ENCODE measurements at regions not wholly inside any gene's neighbourhood (a gene's known extent, or its start where the extent isn't known, plus 50 kb on each side); places are given as distances from the start of the nearest gene placed in this dataset.
"Not testable (repeated sequence)": the region's sequence is repeated elsewhere in the genome, so short reads cannot be mapped to it uniquely, and the experiment has no call there.

GRCh38 chr2:117308861-117309770 lies 505.4 kb upstream of the DDX18 start:
- DNase-seq (ENCODE audit: low read depth in 6 of 9, low spot score in 9 of 9), result no peak
- 86% methylated on average over 7 of the region's 7 CpGs for WGBS

GRCh38 chr2:117321816-117322215 lies 492.7 kb upstream of the DDX18 start:
- no peaks in the 10 kb centered on the region for H3K36me3 ChIP-seq (ENCODE audit: control insufficient read depth in 2 of 2, insufficient read depth in 2 of 2, low read length in 1 of 2)
- H3K27ac ChIP-seq (ENCODE audit: low read depth in 1 of 2, low read length in 1 of 2), result no peak overlapping the region
- H3K4me1 ChIP-seq (ENCODE audit: control insufficient read depth in 2 of 2, insufficient read depth in 2 of 2, low read length in 2 of 2), result no peaks in the 10 kb centered on the region
- H3K27me3 ChIP-seq (ENCODE audit: control insufficient read depth in 2 of 2, insufficient read depth in 1 of 2, low read length in 1 of 2), result no peaks in the 10 kb centered on the region
- WGBS, result 80% methylated on average over 2 of the region's 2 CpGs
- DNase-seq (ENCODE audit: low read depth in 6 of 9, low spot score in 9 of 9), result no peak
- no peak overlapping the region for H3K4me3 ChIP-seq (ENCODE audit: low read length in 2 of 2)
- H3K9me3 ChIP-seq (ENCODE audit: control insufficient read depth in 2 of 2, insufficient read depth in 1 of 2, low read length in 1 of 2), result no peaks in the 10 kb centered on the region

More at GRCh38 chr2:117308861-117309770, 505.4 kb upstream of the DDX18 start:
- Histone ChIP-seq H3K27me3 (ENCODE audit: control insufficient read depth in 2 of 2, insufficient read depth in 1 of 2, low read length in 1 of 2) (no peaks in the 10 kb centered on the region), H3K4me3 (ENCODE audit: low read length in 2 of 2) (no peak overlapping the region), H3K36me3 (ENCODE audit: control insufficient read depth in 2 of 2, insufficient read depth in 2 of 2, low read length in 1 of 2) (no peaks in the 10 kb centered on the region), H3K9me3 (ENCODE audit: control insufficient read depth in 2 of 2, insufficient read depth in 1 of 2, low read length in 1 of 2) (no peaks in the 10 kb centered on the region), H3K27ac (ENCODE audit: low read depth in 1 of 2, low read length in 1 of 2) (no peak overlapping the region), H3K4me1 (ENCODE audit: control insufficient read depth in 2 of 2, insufficient read depth in 2 of 2, low read length in 2 of 2) (no peaks in the 10 kb centered on the region)

GRCh38 chr2:117323331-117323730 lies 491.2 kb upstream of the DDX18 start:
- H3K36me3 ChIP-seq (ENCODE audit: control insufficient read depth in 2 of 2, insufficient read depth in 2 of 2, low read length in 1 of 2), result no peaks in the 10 kb centered on the region
- WGBS, result 70% methylated on average over 8 of the region's 8 CpGs
- no peak overlapping the region for H3K4me3 ChIP-seq (ENCODE audit: low read length in 2 of 2)
- no peak for DNase-seq (ENCODE audit: low read depth in 6 of 9, low spot score in 9 of 9)
- H3K9me3 ChIP-seq (ENCODE audit: control insufficient read depth in 2 of 2, insufficient read depth in 1 of 2, low read length in 1 of 2), result no peaks in the 10 kb centered on the region
- no peak overlapping the region for H3K27ac ChIP-seq (ENCODE audit: low read depth in 1 of 2, low read length in 1 of 2)
- no peaks in the 10 kb centered on the region for H3K4me1 ChIP-seq (ENCODE audit: control insufficient read depth in 2 of 2, insufficient read depth in 2 of 2, low read length in 2 of 2)
- no peaks in the 10 kb centered on the region for H3K27me3 ChIP-seq (ENCODE audit: control insufficient read depth in 2 of 2, insufficient read depth in 1 of 2, low read length in 1 of 2)

GRCh38 chr2:117330641-117331040 lies 483.9 kb upstream of the DDX18 start:
- 93% methylated on average over 4 of the region's 4 CpGs for WGBS
- no peak for DNase-seq (ENCODE audit: low read depth in 6 of 9, low spot score in 9 of 9)

GRCh38 chr2:117335967-117336366 lies 478.5 kb upstream of the DDX18 start:
- H3K27ac ChIP-seq (ENCODE audit: low read depth in 1 of 2, low read length in 1 of 2), result no peak overlapping the region
- DNase-seq (ENCODE audit: low read depth in 6 of 9, low spot score in 9 of 9), result no peak
- H3K4me3 ChIP-seq (ENCODE audit: low read length in 2 of 2), result no peak overlapping the region
- H3K9me3 ChIP-seq (ENCODE audit: control insufficient read depth in 2 of 2, insufficient read depth in 1 of 2, low read length in 1 of 2), result no peaks in the 10 kb centered on the region
- no peaks in the 10 kb centered on the region for H3K36me3 ChIP-seq (ENCODE audit: control insufficient read depth in 2 of 2, insufficient read depth in 2 of 2, low read length in 1 of 2)
- WGBS, result 95% methylated on average over 3 of the region's 3 CpGs
- no peaks in the 10 kb centered on the region for H3K4me1 ChIP-seq (ENCODE audit: control insufficient read depth in 2 of 2, insufficient read depth in 2 of 2, low read length in 2 of 2)
- no peaks in the 10 kb centered on the region for H3K27me3 ChIP-seq (ENCODE audit: control insufficient read depth in 2 of 2, insufficient read depth in 1 of 2, low read length in 1 of 2)

More at GRCh38 chr2:117330641-117331040, 483.9 kb upstream of the DDX18 start:
- no peaks in the 10 kb centered on the region for H3K27me3 ChIP-seq (ENCODE audit: control insufficient read depth in 2 of 2, insufficient read depth in 1 of 2, low read length in 1 of 2)
- no peaks in the 10 kb centered on the region for H3K4me1 ChIP-seq (ENCODE audit: control insufficient read depth in 2 of 2, insufficient read depth in 2 of 2, low read length in 2 of 2)
- H3K9me3 ChIP-seq (ENCODE audit: control insufficient read depth in 2 of 2, insufficient read depth in 1 of 2, low read length in 1 of 2), result no peaks in the 10 kb centered on the region
- H3K4me3 ChIP-seq (ENCODE audit: low read length in 2 of 2), result no peak overlapping the region
- no peaks in the 10 kb centered on the region for H3K36me3 ChIP-seq (ENCODE audit: control insufficient read depth in 2 of 2, insufficient read depth in 2 of 2, low read length in 1 of 2)
- no peak overlapping the region for H3K27ac ChIP-seq (ENCODE audit: low read depth in 1 of 2, low read length in 1 of 2)

- Histone ChIP-seq H3K27ac (ENCODE audit: low read depth in 1 of 2, low read length in 1 of 2) (no peak overlapping the region), H3K9me3 (ENCODE audit: control insufficient read depth in 2 of 2, insufficient read depth in 1 of 2, low read length in 1 of 2) (no peaks in the 10 kb centered on the region), H3K4me1 (ENCODE audit: control insufficient read depth in 2 of 2, insufficient read depth in 2 of 2, low read length in 2 of 2) (no peaks in the 10 kb centered on the region), H3K4me3 (ENCODE audit: low read length in 2 of 2) (no peak overlapping the region), H3K36me3 (ENCODE audit: control insufficient read depth in 2 of 2, insufficient read depth in 2 of 2, low read length in 1 of 2) (no peaks in the 10 kb centered on the region), H3K27me3 (ENCODE audit: control insufficient read depth in 2 of 2, insufficient read depth in 1 of 2, low read length in 1 of 2) (no peaks in the 10 kb centered on the region)
- 89% methylated on average over 4 of the region's 4 CpGs for WGBS
- DNase-seq (ENCODE audit: low read depth in 6 of 9, low spot score in 9 of 9), result no peak
These were observed 478.0 kb upstream of the DDX18 start for GRCh38 chr2:117336496-117336895.

GRCh38 chr2:117337981-117338380 lies 476.5 kb upstream of the DDX18 start:
- not testable (repeated sequence) for H3K9me3 ChIP-seq (ENCODE audit: control insufficient read depth in 2 of 2, insufficient read depth in 1 of 2, low read length in 1 of 2); H3K27ac ChIP-seq (ENCODE audit: low read depth in 1 of 2, low read length in 1 of 2); H3K4me3 ChIP-seq (ENCODE audit: low read length in 2 of 2); H3K4me1 ChIP-seq (ENCODE audit: control insufficient read depth in 2 of 2, insufficient read depth in 2 of 2, low read length in 2 of 2); DNase-seq (ENCODE audit: low read depth in 6 of 9, low spot score in 9 of 9); H3K27me3 ChIP-seq (ENCODE audit: control insufficient read depth in 2 of 2, insufficient read depth in 1 of 2, low read length in 1 of 2); H3K36me3 ChIP-seq (ENCODE audit: control insufficient read depth in 2 of 2, insufficient read depth in 2 of 2, low read length in 1 of 2)
- WGBS, result 70% methylated on average over 3 of the region's 3 CpGs

- DNase-seq (ENCODE audit: low read depth in 6 of 9, low spot score in 9 of 9), result no peak
These were observed 474.5 kb upstream of the DDX18 start for GRCh38 chr2:117339980-117340379.

GRCh38 chr2:117341690-117342089 lies 472.8 kb upstream of the DDX18 start:
- no peaks in the 10 kb centered on the region for H3K9me3 ChIP-seq (ENCODE audit: control insufficient read depth in 2 of 2, insufficient read depth in 1 of 2, low read length in 1 of 2)
- no peaks in the 10 kb centered on the region for H3K36me3 ChIP-seq (ENCODE audit: control insufficient read depth in 2 of 2, insufficient read depth in 2 of 2, low read length in 1 of 2)
- no peak overlapping the region for H3K27ac ChIP-seq (ENCODE audit: low read depth in 1 of 2, low read length in 1 of 2)
- no peak overlapping the region for H3K4me3 ChIP-seq (ENCODE audit: low read length in 2 of 2)
- DNase-seq (ENCODE audit: low read depth in 6 of 9, low spot score in 9 of 9), result no peak
- H3K27me3 ChIP-seq (ENCODE audit: control insufficient read depth in 2 of 2, insufficient read depth in 1 of 2, low read length in 1 of 2), result no peaks in the 10 kb centered on the region
- no peaks in the 10 kb centered on the region for H3K4me1 ChIP-seq (ENCODE audit: control insufficient read depth in 2 of 2, insufficient read depth in 2 of 2, low read length in 2 of 2)
- 88% methylated on average over 5 of the region's 5 CpGs for WGBS

More at GRCh38 chr2:117339980-117340379, 474.5 kb upstream of the DDX18 start:
- 89% methylated on average over 3 of the region's 3 CpGs for WGBS
- Histone ChIP-seq H3K9me3 (ENCODE audit: control insufficient read depth in 2 of 2, insufficient read depth in 1 of 2, low read length in 1 of 2) (no peaks in the 10 kb centered on the region), H3K4me1 (ENCODE audit: control insufficient read depth in 2 of 2, insufficient read depth in 2 of 2, low read length in 2 of 2) (no peaks in the 10 kb centered on the region), H3K27me3 (ENCODE audit: control insufficient read depth in 2 of 2, insufficient read depth in 1 of 2, low read length in 1 of 2) (no peaks in the 10 kb centered on the region), H3K27ac (ENCODE audit: low read depth in 1 of 2, low read length in 1 of 2) (no peak overlapping the region), H3K36me3 (ENCODE audit: control insufficient read depth in 2 of 2, insufficient read depth in 2 of 2, low read length in 1 of 2) (no peaks in the 10 kb centered on the region), H3K4me3 (ENCODE audit: low read length in 2 of 2) (no peak overlapping the region)

Data from thymus (tissue), 11 donors.